ENCODE measurements at regions not wholly inside any gene's neighbourhood (a gene's known extent, or its start where the extent isn't known, plus 50 kb on each side); places are given as distances from the start of the nearest gene placed in this dataset.

GRCh38 chr4:179563741-179564140 lies 2121.5 kb upstream of the AGA start:
- H3K9ac ChIP-seq (ENCODE audit: low read depth in 1 of 2, low read length in 2 of 2), result no peak overlapping the region
- H3K9me3 ChIP-seq (ENCODE audit: control insufficient read depth in 1 of 2, low read length in 2 of 2), result peaks cover 5 to 9% of the 10 kb centered on the region in 2 donors
- H3K36me3 ChIP-seq (ENCODE audit: control insufficient read depth in 1 of 2, insufficient read depth in 2 of 2, low read length in 2 of 2), result no peaks in the 10 kb centered on the region
- H3K4me1 ChIP-seq (ENCODE audit: control insufficient read depth in 1 of 2, insufficient read depth in 2 of 2, low read length in 2 of 2), result no peaks in the 10 kb centered on the region
- H3K27me3 ChIP-seq (ENCODE audit: control insufficient read depth in 1 of 2, insufficient read depth in 2 of 2, low read length in 2 of 2), result no peaks in the 10 kb centered on the region
- H3K27ac ChIP-seq (ENCODE audit: low read depth, low read length), result no peak overlapping the region
- H3K4me3 ChIP-seq (ENCODE audit: low read depth in 1 of 2, low read length in 2 of 2), result no peak overlapping the region

- H3K36me3 ChIP-seq (ENCODE audit: control insufficient read depth in 1 of 2, insufficient read depth in 2 of 2, low read length in 2 of 2), result no peaks in the 10 kb centered on the region
- no peak overlapping the region for H3K4me3 ChIP-seq (ENCODE audit: low read depth in 1 of 2, low read length in 2 of 2)
- H3K27me3 ChIP-seq (ENCODE audit: control insufficient read depth in 1 of 2, insufficient read depth in 2 of 2, low read length in 2 of 2), result no peaks in the 10 kb centered on the region
Observed at GRCh38 chr4:179569549-179569948, 2127.3 kb upstream of the AGA start.

GRCh38 chr4:179582164-179582905 lies 2140.1 kb upstream of the AGA start:
- no peak overlapping the region for H3K9ac ChIP-seq (ENCODE audit: low read depth in 1 of 2, low read length in 2 of 2)

More at GRCh38 chr4:179569549-179569948, 2127.3 kb upstream of the AGA start:
- peaks cover 0 to 10% of the 10 kb centered on the region in 2 donors for H3K9me3 ChIP-seq (ENCODE audit: control insufficient read depth in 1 of 2, low read length in 2 of 2)
- no peak overlapping the region for H3K27ac ChIP-seq (ENCODE audit: low read depth, low read length)
- no peaks in the 10 kb centered on the region for H3K4me1 ChIP-seq (ENCODE audit: control insufficient read depth in 1 of 2, insufficient read depth in 2 of 2, low read length in 2 of 2)
- no peak overlapping the region for H3K9ac ChIP-seq (ENCODE audit: low read depth in 1 of 2, low read length in 2 of 2)

GRCh38 chr4:179583221-179583620 lies 2141.0 kb upstream of the AGA start:
- H3K4me3 ChIP-seq (ENCODE audit: low read depth in 1 of 2, low read length in 2 of 2), result no peak overlapping the region
- H3K4me1 ChIP-seq (ENCODE audit: control insufficient read depth in 1 of 2, insufficient read depth in 2 of 2, low read length in 2 of 2), result no peaks in the 10 kb centered on the region

More at GRCh38 chr4:179582164-179582905, 2140.1 kb upstream of the AGA start:
- H3K36me3 ChIP-seq (ENCODE audit: control insufficient read depth in 1 of 2, insufficient read depth in 2 of 2, low read length in 2 of 2), result no peaks in the 10 kb centered on the region
- no peak overlapping the region for H3K27ac ChIP-seq (ENCODE audit: low read depth, low read length)
- H3K4me1 ChIP-seq (ENCODE audit: control insufficient read depth in 1 of 2, insufficient read depth in 2 of 2, low read length in 2 of 2), result no peaks in the 10 kb centered on the region
- no peaks in the 10 kb centered on the region for H3K27me3 ChIP-seq (ENCODE audit: control insufficient read depth in 1 of 2, insufficient read depth in 2 of 2, low read length in 2 of 2)
- H3K4me3 ChIP-seq (ENCODE audit: low read depth in 1 of 2, low read length in 2 of 2), result no peak overlapping the region
- H3K9me3 ChIP-seq (ENCODE audit: control insufficient read depth in 1 of 2, low read length in 2 of 2), result peaks cover 0 to 4% of the 10 kb centered on the region in 2 donors

GRCh38 chr4:179584101-179584500 lies 2141.9 kb upstream of the AGA start:
- H3K36me3 ChIP-seq (ENCODE audit: control insufficient read depth in 1 of 2, insufficient read depth in 2 of 2, low read length in 2 of 2), result no peaks in the 10 kb centered on the region
- no peak overlapping the region for H3K27ac ChIP-seq (ENCODE audit: low read depth, low read length)

More at GRCh38 chr4:179583221-179583620, 2141.0 kb upstream of the AGA start:
- no peak overlapping the region for H3K9ac ChIP-seq (ENCODE audit: low read depth in 1 of 2, low read length in 2 of 2)
- no peaks in the 10 kb centered on the region for H3K27me3 ChIP-seq (ENCODE audit: control insufficient read depth in 1 of 2, insufficient read depth in 2 of 2, low read length in 2 of 2)
- H3K36me3 ChIP-seq (ENCODE audit: control insufficient read depth in 1 of 2, insufficient read depth in 2 of 2, low read length in 2 of 2), result no peaks in the 10 kb centered on the region
- peaks cover 0 to 4% of the 10 kb centered on the region in 2 donors for H3K9me3 ChIP-seq (ENCODE audit: control insufficient read depth in 1 of 2, low read length in 2 of 2)
- H3K27ac ChIP-seq (ENCODE audit: low read depth, low read length), result no peak overlapping the region

GRCh38 chr4:179585761-179586160 lies 2143.5 kb upstream of the AGA start:
- Histone ChIP-seq H3K27me3 (ENCODE audit: control insufficient read depth in 1 of 2, insufficient read depth in 2 of 2, low read length in 2 of 2) (no peaks in the 10 kb centered on the region), H3K27ac (ENCODE audit: low read depth, low read length) (no peak overlapping the region), H3K4me1 (ENCODE audit: control insufficient read depth in 1 of 2, insufficient read depth in 2 of 2, low read length in 2 of 2) (no peaks in the 10 kb centered on the region), H3K9me3 (ENCODE audit: control insufficient read depth in 1 of 2, low read length in 2 of 2) (peaks cover 0 to 4% of the 10 kb centered on the region in 2 donors), H3K36me3 (ENCODE audit: control insufficient read depth in 1 of 2, insufficient read depth in 2 of 2, low read length in 2 of 2) (no peaks in the 10 kb centered on the region), H3K4me3 (ENCODE audit: low read depth in 1 of 2, low read length in 2 of 2) (no peak overlapping the region), H3K9ac (ENCODE audit: low read depth in 1 of 2, low read length in 2 of 2) (no peak overlapping the region)

More at GRCh38 chr4:179584101-179584500, 2141.9 kb upstream of the AGA start:
- Histone ChIP-seq H3K9me3 (ENCODE audit: control insufficient read depth in 1 of 2, low read length in 2 of 2) (peaks cover 0 to 4% of the 10 kb centered on the region in 2 donors), H3K4me1 (ENCODE audit: control insufficient read depth in 1 of 2, insufficient read depth in 2 of 2, low read length in 2 of 2) (no peaks in the 10 kb centered on the region), H3K27me3 (ENCODE audit: control insufficient read depth in 1 of 2, insufficient read depth in 2 of 2, low read length in 2 of 2) (no peaks in the 10 kb centered on the region), H3K9ac (ENCODE audit: low read depth in 1 of 2, low read length in 2 of 2) (no peak overlapping the region), H3K4me3 (ENCODE audit: low read depth in 1 of 2, low read length in 2 of 2) (no peak overlapping the region)

- peaks cover 0 to 4% of the 10 kb centered on the region in 2 donors for H3K9me3 ChIP-seq (ENCODE audit: control insufficient read depth in 1 of 2, low read length in 2 of 2)
- H3K27me3 ChIP-seq (ENCODE audit: control insufficient read depth in 1 of 2, insufficient read depth in 2 of 2, low read length in 2 of 2), result no peaks in the 10 kb centered on the region
- no peak overlapping the region for H3K9ac ChIP-seq (ENCODE audit: low read depth in 1 of 2, low read length in 2 of 2)
- no peak overlapping the region for H3K27ac ChIP-seq (ENCODE audit: low read depth, low read length)
- H3K4me1 ChIP-seq (ENCODE audit: control insufficient read depth in 1 of 2, insufficient read depth in 2 of 2, low read length in 2 of 2), result no peaks in the 10 kb centered on the region
- no peak overlapping the region for H3K4me3 ChIP-seq (ENCODE audit: low read depth in 1 of 2, low read length in 2 of 2)
- no peaks in the 10 kb centered on the region for H3K36me3 ChIP-seq (ENCODE audit: control insufficient read depth in 1 of 2, insufficient read depth in 2 of 2, low read length in 2 of 2)
Observed at GRCh38 chr4:179586460-179586859, 2144.2 kb upstream of the AGA start.

- Histone ChIP-seq H3K9me3 (ENCODE audit: control insufficient read depth in 1 of 2, low read length in 2 of 2) (peaks cover 0 to 2% of the 10 kb centered on the region in 2 donors), H3K4me3 (ENCODE audit: low read depth in 1 of 2, low read length in 2 of 2) (no peak overlapping the region), H3K4me1 (ENCODE audit: control insufficient read depth in 1 of 2, insufficient read depth in 2 of 2, low read length in 2 of 2) (no peaks in the 10 kb centered on the region), H3K36me3 (ENCODE audit: control insufficient read depth in 1 of 2, insufficient read depth in 2 of 2, low read length in 2 of 2) (no peaks in the 10 kb centered on the region), H3K27me3 (ENCODE audit: control insufficient read depth in 1 of 2, insufficient read depth in 2 of 2, low read length in 2 of 2) (no peaks in the 10 kb centered on the region), H3K9ac (ENCODE audit: low read depth in 1 of 2, low read length in 2 of 2) (no peak overlapping the region), H3K27ac (ENCODE audit: low read depth, low read length) (no peak overlapping the region)
Observed at GRCh38 chr4:179595671-179596410, 2153.6 kb upstream of the AGA start.

GRCh38 chr4:179596621-179597020 lies 2154.4 kb upstream of the AGA start:
- H3K9me3 ChIP-seq (ENCODE audit: control insufficient read depth in 1 of 2, low read length in 2 of 2), result peaks cover 0 to 4% of the 10 kb centered on the region in 2 donors
- H3K4me1 ChIP-seq (ENCODE audit: control insufficient read depth in 1 of 2, insufficient read depth in 2 of 2, low read length in 2 of 2), result no peaks in the 10 kb centered on the region
- H3K27me3 ChIP-seq (ENCODE audit: control insufficient read depth in 1 of 2, insufficient read depth in 2 of 2, low read length in 2 of 2), result no peaks in the 10 kb centered on the region
- no peak overlapping the region for H3K27ac ChIP-seq (ENCODE audit: low read depth, low read length)
- H3K4me3 ChIP-seq (ENCODE audit: low read depth in 1 of 2, low read length in 2 of 2), result no peak overlapping the region
- no peaks in the 10 kb centered on the region for H3K36me3 ChIP-seq (ENCODE audit: control insufficient read depth in 1 of 2, insufficient read depth in 2 of 2, low read length in 2 of 2)
- no peak overlapping the region for H3K9ac ChIP-seq (ENCODE audit: low read depth in 1 of 2, low read length in 2 of 2)

- no peak overlapping the region for H3K27ac ChIP-seq (ENCODE audit: low read depth, low read length)
- no peaks in the 10 kb centered on the region for H3K4me1 ChIP-seq (ENCODE audit: control insufficient read depth in 1 of 2, insufficient read depth in 2 of 2, low read length in 2 of 2)
- no peaks in the 10 kb centered on the region for H3K36me3 ChIP-seq (ENCODE audit: control insufficient read depth in 1 of 2, insufficient read depth in 2 of 2, low read length in 2 of 2)
- H3K4me3 ChIP-seq (ENCODE audit: low read depth in 1 of 2, low read length in 2 of 2), result no peak overlapping the region
- H3K9me3 ChIP-seq (ENCODE audit: control insufficient read depth in 1 of 2, low read length in 2 of 2), result peaks cover 0 to 5% of the 10 kb centered on the region in 2 donors
- H3K27me3 ChIP-seq (ENCODE audit: control insufficient read depth in 1 of 2, insufficient read depth in 2 of 2, low read length in 2 of 2), result no peaks in the 10 kb centered on the region
- H3K9ac ChIP-seq (ENCODE audit: low read depth in 1 of 2, low read length in 2 of 2), result no peak overlapping the region
Observed at GRCh38 chr4:179597301-179597700, 2155.1 kb upstream of the AGA start.
